Stomach (tissue), 4 donors: ENCODE measurements at regions not wholly inside any gene's neighbourhood (a gene's known extent, or its start where the extent isn't known, plus 50 kb on each side); places are given as distances from the start of the nearest gene placed in this dataset.

Experiments
- EP300 ChIP-seq: sonication (generic); formaldehyde crosslinking; IDR thresholded peaks from one replicate; pipeline ENCODE4 v1.6.1; 2017; ENCODE audit warnings: antibody characterized with exemption
- POLR2A ChIP-seq, 4 donors: fragments of 450-650 bp; IDR thresholded peaks; one replicate each; pipeline ENCODE4 v1.6.1; 2016; ENCODE audit warnings: antibody characterized with exemption in 4 of 4, control low read depth in 2 of 4, mild to moderate bottlenecking in 1 of 4, moderate library complexity in 1 of 4
- TF ChIP-seq, protein P1 (sequence below), 7 experiments: fragments of 450-650 bp in 4 of 7; fragments of 200-600 bp in 3 of 7; sonication (generic) in 3 of 7; IDR thresholded peaks; one replicate each; pipeline ENCODE4 v1.5.1; 2016 to 2019; ENCODE audit warnings: antibody characterized with exemption in 7 of 7, control low read depth in 2 of 7, mild to moderate bottlenecking in 1 of 7

DNA sequence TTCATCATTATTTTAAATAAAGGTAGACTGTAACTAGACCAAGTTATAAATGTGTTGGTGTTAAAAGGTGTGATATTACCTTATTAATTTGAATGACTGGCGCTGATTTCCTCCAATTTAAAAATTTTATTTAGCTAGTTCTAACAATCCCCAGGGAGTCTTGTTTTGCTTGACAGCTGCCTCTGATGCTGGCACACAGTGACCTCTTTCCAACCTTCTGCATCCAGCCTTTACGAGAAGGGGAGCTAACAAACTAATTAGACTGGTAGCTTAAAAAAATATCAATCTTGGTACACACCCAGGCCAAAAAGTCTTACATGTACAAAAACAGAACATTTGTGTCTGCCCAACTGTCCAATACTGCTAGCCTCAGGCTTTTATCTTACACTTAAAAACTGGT is 51.8 kb upstream of the ENPEP start:
- TF ChIP-seq, protein P1, sequence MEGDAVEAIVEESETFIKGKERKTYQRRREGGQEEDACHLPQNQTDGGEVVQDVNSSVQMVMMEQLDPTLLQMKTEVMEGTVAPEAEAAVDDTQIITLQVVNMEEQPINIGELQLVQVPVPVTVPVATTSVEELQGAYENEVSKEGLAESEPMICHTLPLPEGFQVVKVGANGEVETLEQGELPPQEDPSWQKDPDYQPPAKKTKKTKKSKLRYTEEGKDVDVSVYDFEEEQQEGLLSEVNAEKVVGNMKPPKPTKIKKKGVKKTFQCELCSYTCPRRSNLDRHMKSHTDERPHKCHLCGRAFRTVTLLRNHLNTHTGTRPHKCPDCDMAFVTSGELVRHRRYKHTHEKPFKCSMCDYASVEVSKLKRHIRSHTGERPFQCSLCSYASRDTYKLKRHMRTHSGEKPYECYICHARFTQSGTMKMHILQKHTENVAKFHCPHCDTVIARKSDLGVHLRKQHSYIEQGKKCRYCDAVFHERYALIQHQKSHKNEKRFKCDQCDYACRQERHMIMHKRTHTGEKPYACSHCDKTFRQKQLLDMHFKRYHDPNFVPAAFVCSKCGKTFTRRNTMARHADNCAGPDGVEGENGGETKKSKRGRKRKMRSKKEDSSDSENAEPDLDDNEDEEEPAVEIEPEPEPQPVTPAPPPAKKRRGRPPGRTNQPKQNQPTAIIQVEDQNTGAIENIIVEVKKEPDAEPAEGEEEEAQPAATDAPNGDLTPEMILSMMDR (IDR thresholded peaks at IDR 0.05), result no peak
- no peak for TF ChIP-seq POLR2A (IDR thresholded peaks at IDR 0.05)
- no peak for TF ChIP-seq EP300
